ENCODE measurements at regions not wholly inside any gene's neighbourhood (a gene's known extent, or its start where the extent isn't known, plus 50 kb on each side); places are given as distances from the start of the nearest gene placed in this dataset.

- DNase-seq: no peak
Measured at GRCh38 chr1:194616835-194617234, 1430.4 kb upstream of the B3GALT2 start.

- DNase-seq: no peak
Measured at GRCh38 chr1:194602184-194602583, 1415.8 kb upstream of the B3GALT2 start.

- no peak for DNase-seq
Measured at GRCh38 chr1:194600716-194601115, 1414.3 kb upstream of the B3GALT2 start.

DNA sequence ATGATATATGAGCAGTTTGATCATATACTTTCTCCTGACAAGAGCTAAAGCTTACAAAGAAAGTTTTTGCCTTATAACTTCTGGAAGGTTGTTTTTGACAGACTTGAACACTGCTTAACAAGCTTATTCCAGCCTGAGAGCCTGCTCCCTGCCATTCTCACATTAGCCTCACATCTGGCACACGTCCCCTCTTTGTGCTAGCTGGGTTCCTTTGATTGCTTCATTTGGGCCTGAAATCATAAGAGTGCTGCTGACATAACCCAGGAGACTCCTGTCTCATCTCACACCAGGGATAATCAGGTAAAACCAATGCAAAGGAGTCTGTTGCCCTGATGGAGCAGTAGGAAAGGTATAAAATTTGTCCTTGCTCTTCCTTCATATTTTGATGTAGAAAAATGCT is 1411.7 kb upstream of the B3GALT2 start:
- no peak for DNase-seq

GRCh38 chr1:194586302-194586701 is 1399.9 kb upstream of the B3GALT2 start:
- DNase-seq: no peak

DNA sequence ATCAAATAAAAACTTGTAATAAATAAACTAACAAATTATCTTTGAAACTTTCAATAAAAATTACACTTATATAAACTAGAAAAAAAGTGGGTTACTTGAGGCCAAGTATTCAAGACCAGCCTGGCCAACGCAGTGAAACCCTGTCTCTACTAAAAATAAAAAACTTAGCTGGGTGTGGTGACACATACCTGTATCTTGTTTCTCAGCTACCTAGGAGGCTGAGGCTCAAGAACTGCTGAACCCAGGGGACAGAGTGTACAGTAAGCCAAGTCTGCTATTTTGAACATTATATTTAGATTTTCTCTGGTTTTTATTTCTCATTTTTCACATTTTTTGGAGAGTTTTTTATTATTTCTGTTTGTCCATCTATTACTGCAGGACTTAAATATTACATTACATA is 1397.6 kb upstream of the B3GALT2 start:
- DNase-seq: no peak

GRCh38 chr1:194570476-194570875 is 1384.1 kb upstream of the B3GALT2 start:
- no peak for DNase-seq

DNA sequence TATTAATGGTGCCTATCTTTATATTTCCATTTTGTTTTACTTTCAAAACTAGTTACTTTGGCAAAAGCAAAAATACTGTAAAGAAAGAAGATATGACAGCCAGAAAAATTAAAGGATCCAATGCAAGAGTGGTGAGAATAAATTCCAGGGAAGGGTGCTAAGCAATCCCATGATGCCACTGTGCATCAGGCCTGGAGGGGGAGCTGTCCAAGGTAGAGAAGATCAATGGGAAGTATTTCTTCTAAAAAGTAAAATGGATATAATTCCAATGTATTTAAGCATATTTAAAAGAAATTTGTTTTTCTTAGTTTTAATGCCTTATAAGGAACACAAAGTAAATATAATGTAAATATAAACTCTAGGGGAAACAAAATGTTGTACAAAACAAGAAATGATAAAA is 1382.2 kb upstream of the B3GALT2 start:
- no peak for DNase-seq

DNA sequence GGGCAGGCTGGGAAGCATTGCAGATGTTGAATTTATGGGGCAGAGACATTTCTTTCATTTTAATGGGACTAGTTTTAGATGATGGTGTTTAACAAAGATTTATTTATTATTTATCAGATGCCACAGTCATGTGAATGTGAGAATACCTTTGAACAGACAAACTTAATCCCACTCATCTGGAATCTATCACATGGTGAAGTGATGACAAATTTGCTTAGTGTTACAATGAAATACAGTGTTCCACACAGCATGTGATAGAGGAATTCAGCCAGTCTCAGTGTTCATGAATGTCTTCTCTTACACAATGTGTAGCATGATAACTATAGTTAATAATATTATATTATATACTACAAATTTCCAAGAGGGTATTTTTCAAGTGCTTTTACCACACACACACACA is 1361.7 kb upstream of the B3GALT2 start:
- no peak for DNase-seq

- no peak for DNase-seq
Measured at GRCh38 chr1:194544012-194544411, 1357.6 kb upstream of the B3GALT2 start.

DNA sequence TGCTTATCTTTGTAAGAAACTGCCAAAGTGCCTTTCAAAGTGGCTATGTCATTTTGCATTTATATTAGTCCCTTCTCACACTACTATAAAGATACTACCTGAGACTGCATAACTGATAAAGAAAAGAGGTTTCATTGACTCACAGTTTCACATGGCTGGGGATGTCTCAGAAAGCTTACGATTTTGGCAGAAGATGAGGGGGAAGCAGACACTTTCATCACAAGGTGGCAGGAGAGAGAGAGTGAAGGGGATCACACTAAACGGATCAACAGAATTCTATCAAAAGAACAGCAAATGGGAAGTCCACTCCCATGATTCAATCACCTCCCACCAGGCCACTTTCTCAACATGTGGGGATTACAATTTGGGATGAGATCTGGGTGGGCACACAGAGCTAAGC is 1352.0 kb upstream of the B3GALT2 start:
- DNase-seq: no peak

GRCh38 chr1:194537521-194537920 is 1351.1 kb upstream of the B3GALT2 start:
- no peak for DNase-seq

- DNase-seq: no peak
Measured at GRCh38 chr1:194535369-194535768, 1349.0 kb upstream of the B3GALT2 start.

GRCh38 chr1:194534784-194535183 is 1348.4 kb upstream of the B3GALT2 start:
- no peak for DNase-seq

GRCh38 chr1:194533641-194534040 is 1347.2 kb upstream of the B3GALT2 start:
- DNase-seq: no peak

DNA sequence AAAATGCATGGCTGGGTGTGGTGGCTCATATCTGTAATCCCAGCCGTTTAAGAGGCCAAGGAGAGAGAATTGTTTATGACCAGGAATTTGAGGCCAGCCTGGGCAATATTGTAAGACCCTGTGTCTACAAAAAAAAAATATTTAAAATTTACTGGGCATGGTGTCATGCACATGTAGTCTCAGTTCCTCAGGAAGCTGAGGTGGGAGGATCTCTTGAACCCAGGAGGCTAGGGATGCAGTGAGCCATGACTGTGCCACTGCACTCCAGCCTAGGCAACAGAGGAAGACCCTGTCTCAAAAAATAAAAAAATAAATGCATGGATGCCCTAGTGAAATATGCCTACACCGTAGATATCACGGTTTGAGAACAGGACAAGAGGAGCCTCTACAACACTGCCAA is 1331.2 kb upstream of the B3GALT2 start:
- DNase-seq: no peak

DNA sequence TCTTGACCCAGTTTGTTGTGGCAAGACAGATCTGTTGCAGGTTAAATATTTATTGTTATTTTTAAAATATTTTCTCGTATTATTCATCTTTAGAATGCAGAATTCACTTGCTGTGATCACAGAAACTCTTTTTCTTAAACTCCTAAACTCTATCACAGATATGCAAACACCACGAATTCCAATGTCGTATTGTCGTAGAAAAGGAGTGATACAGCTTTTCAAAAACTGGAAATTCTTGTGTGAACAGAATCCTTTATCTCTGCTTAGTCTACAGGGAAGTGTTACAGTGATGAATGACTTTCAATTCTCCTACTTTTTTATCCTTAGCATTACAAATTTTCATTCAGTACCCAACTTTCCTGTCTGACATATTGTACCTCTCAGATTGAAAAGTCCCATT is 1329.5 kb upstream of the B3GALT2 start:
- no peak for DNase-seq

- DNase-seq: no peak
Measured at GRCh38 chr1:194512957-194513356, 1326.5 kb upstream of the B3GALT2 start.

DNA sequence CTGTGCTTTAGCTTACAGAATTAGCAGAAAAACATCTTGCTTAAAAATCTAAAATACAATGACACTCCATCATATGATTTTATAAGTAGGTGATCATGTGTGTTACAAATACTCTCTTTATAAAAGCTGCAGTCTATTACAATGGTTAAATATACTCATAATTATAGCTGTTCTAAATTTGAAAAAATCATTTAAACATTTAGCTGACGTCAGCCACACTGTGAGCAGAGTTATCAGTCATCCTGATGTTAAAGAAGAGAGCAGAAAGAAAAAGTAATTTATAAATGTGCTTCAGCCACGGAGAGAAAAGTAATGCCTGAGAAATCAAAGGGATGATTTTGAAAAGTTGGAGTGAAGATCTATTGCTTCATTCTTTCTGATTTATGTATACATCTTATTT is 1325.9 kb upstream of the B3GALT2 start:
- no peak for DNase-seq

GRCh38 chr1:194503209-194503608 is 1316.8 kb upstream of the B3GALT2 start:
- DNase-seq: no peak

GRCh38 chr1:194495434-194495833 is 1309.0 kb upstream of the B3GALT2 start:
- no peak for DNase-seq

- no peak for DNase-seq
Measured at GRCh38 chr1:194487172-194487571, 1300.8 kb upstream of the B3GALT2 start.

DNA sequence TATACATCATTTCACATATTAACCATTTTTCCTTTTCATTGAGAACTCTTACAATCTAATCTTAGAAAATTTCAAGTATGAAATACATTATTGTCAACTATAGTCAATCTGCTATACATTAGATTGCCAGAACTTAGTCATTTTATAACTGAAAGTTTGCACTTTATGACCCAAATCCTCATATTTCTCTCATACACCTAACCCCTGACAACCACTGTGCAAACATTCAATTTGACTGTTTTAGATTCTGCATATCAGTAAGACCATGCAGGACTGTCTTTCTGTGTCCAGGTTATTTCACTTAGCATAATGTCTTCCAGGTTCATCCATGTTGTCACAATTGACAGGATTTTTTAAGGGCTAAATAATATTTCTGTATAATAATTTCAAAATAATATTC is 1299.0 kb upstream of the B3GALT2 start:
- DNase-seq: no peak

GRCh38 chr1:194478731-194479130 is 1292.3 kb upstream of the B3GALT2 start:
- DNase-seq: no peak

GRCh38 chr1:194477908-194478307 is 1291.5 kb upstream of the B3GALT2 start:
- no peak for DNase-seq

DNA sequence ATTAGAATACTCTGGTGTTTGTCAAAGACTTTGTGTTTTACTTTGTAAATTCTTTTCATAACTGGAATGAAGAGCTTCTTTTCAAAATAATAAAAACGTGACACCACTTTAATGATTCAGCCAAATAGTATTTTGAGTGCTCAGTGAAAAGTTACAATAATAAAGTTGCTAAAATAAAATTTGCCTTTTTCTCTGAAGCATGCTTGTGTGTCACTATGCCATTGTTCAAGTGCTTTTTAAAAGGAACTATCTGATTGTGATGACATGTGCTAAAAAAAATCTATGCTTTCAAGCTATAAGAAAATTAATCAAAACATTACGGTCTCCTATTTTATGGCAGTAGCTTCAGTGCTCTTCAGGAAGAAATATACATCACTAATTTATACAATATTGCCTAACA is 1290.5 kb upstream of the B3GALT2 start:
- DNase-seq: no peak
